GM12878 (cell line): ENCODE measurements at regions not wholly inside any gene's neighbourhood (a gene's known extent, or its start where the extent isn't known, plus 50 kb on each side); places are given as distances from the start of the nearest gene placed in this dataset.
"Not testable (repeated sequence)": the region's sequence is repeated elsewhere in the genome, so short reads cannot be mapped to it uniquely, and the experiment has no call there.

Experiments
- ATAC-seq: fragments of 200-7000 bp; cut with Tn5 transposase; 3 replicates; pipeline ENCODE4 v1.9.1; 2020; ENCODE audit warnings: mild to moderate bottlenecking, moderate library complexity
- BruUV-seq: library from RNA; stranded (reverse); fragments of 400-500 nt; replicated peaks from 2 replicates; lab custom pipeline; 2021; lab: Mats Ljungman, UMichigan
- CTCF ChIA-PET: fragments of 300-600 bp; sonication (Branson Sonifier 250); formaldehyde crosslinking; extraction: SDS; loops from one replicate; lab custom pipeline; 2021; ENCODE audit warnings: inconsistent platforms; lab: Yijun Ruan, JAX
- POLR2A ChIA-PET: fragments of 350-600 bp; formaldehyde crosslinking; extraction: SDS; loops from one replicate; lab custom pipeline; 2021; ENCODE audit warnings: inconsistent platforms; lab: Charles Lee
- RAD21 ChIA-PET: fragments of 300-600 bp; sonication (Branson Sonifier 250); formaldehyde crosslinking; loops from one replicate; lab custom pipeline; 2023; ENCODE audit warnings: antibody characterized with exemption; ENCODE audit not compliant: unreplicated experiment; lab: Charles Lee
- SMC1A ChIA-PET: fragments of 300-600 bp; sonication (Branson Sonifier 250); formaldehyde crosslinking; loops from one replicate; lab custom pipeline; 2023; ENCODE audit not compliant: unreplicated experiment, uncharacterized antibody; lab: Charles Lee
- DNase-seq: peaks from one replicate; pipeline ENCODE4 v3.0.0-alpha.2; 2011; ENCODE audit warnings: low read depth, low spot score
- FAIRE-seq: peaks from 3 replicates; lab custom pipeline; 2011; peaks lifted over from hg19 to GRCh38; lab: Jason Lieb, UNC
- H2AFZ ChIP-seq: 2 replicates; pipeline ENCODE4 v1.6.0; 2011; ENCODE audit warnings: low read depth, low read length, control low read depth; ENCODE audit not compliant: control insufficient read depth
- H3K27ac ChIP-seq: 2 replicates; pipeline ENCODE4 v1.5.1; 2011; ENCODE audit warnings: control low read depth; ENCODE audit not compliant: control insufficient read depth, insufficient read depth
- H3K27me3 ChIP-seq, 2 experiments: replicated peaks in 1 of 2; 2 replicates each; pipeline versions ENCODE4 v1.6.0 to v1.6.1; 2011; ENCODE audit warnings: low read length in 1 of 2; ENCODE audit not compliant: control insufficient read depth in 2 of 2, insufficient read depth in 2 of 2
- H3K36me3 ChIP-seq, 2 experiments: 2 replicates each; pipeline ENCODE4 v1.5.1; 2011; ENCODE audit warnings: low read length in 1 of 2; ENCODE audit not compliant: control insufficient read depth in 2 of 2, insufficient read depth in 2 of 2
- H3K4me1 ChIP-seq: 2 replicates; pipeline ENCODE4 v1.6.1; 2011; ENCODE audit warnings: mild to moderate bottlenecking, low read length, moderate library complexity, mixed read lengths; ENCODE audit not compliant: control insufficient read depth, insufficient read depth
- H3K4me2 ChIP-seq: 2 replicates; pipeline ENCODE4 v1.6.0; 2011; ENCODE audit warnings: control low read depth; ENCODE audit not compliant: control insufficient read depth, insufficient read depth
- H3K4me3 ChIP-seq: fragments of 200-600 bp; sonication (generic); 2 replicates; pipeline ENCODE4 v1.5.1; 2016
- H3K79me2 ChIP-seq: 2 replicates; pipeline ENCODE4 v1.6.0; 2011; ENCODE audit warnings: low read length; ENCODE audit not compliant: control insufficient read depth, insufficient read depth
- H3K9ac ChIP-seq: 2 replicates; pipeline ENCODE4 v1.8.0; 2011; ENCODE audit warnings: low read length, control low read depth, mixed read lengths; ENCODE audit not compliant: control insufficient read depth, insufficient read depth
- H3K9me3 ChIP-seq: replicated peaks from 3 replicates; pipeline ENCODE4 v1.5.1; 2011; ENCODE audit warnings: mild to moderate bottlenecking, low read length; ENCODE audit not compliant: control insufficient read depth, insufficient read depth
- H4K20me1 ChIP-seq: 2 replicates; pipeline ENCODE4 v1.6.0; 2011; ENCODE audit not compliant: control insufficient read depth, insufficient read depth
- E4F1 ChIP-seq: fragments of 450-650 bp; IDR thresholded peaks from 2 replicates; pipeline ENCODE4 v1.6.1; 2018; ENCODE audit warnings: borderline replicate concordance, mild to moderate bottlenecking; ENCODE audit not compliant: partially characterized antibody
- EZH2 ChIP-seq: IDR thresholded peaks from 2 replicates; pipeline ENCODE4 v1.6.1; 2012; ENCODE audit warnings: low read depth, mild to moderate bottlenecking, control low read depth, inconsistent platforms, low read length, borderline replicate concordance; ENCODE audit not compliant: control insufficient read depth
- MTA2 ChIP-seq: fragments of 450-650 bp; IDR thresholded peaks from 2 replicates; pipeline ENCODE4 v1.6.1; 2016; ENCODE audit warnings: low read depth, mild to moderate bottlenecking, moderate library complexity
- NKRF ChIP-seq: fragments of 450-650 bp; conservative IDR thresholded peaks from 2 replicates; pipeline ENCODE4 v1.6.1; 2017; ENCODE audit warnings: mild to moderate bottlenecking, moderate library complexity
- ZNF274 ChIP-seq: IDR thresholded peaks from one replicate; pipeline ENCODE4 v1.8.0; 2011; ENCODE audit not compliant: insufficient read length, insufficient read depth
- WGBS: methylation state at CpG from one replicate; pipeline ENCODE4 v1.1.6; 2016; ENCODE audit warnings: low lambda C conversion rate; ENCODE audit not compliant: insufficient replicate concordance, insufficient coverage; ENCODE audit errors: missing lambda C conversion rate; 5-methylcytosine and 5-hydroxymethylcytosine counted together
- in situ Hi-C: fragments of 300-500 bp; cut with MboI; formaldehyde crosslinking; loops from 9 replicates; pipeline ENCODE4 v1.14.3; 2018; ENCODE audit warnings: mixed read lengths
- intact Hi-C: fragments of 100-400 bp; cut with micrococcal nuclease; formaldehyde crosslinking; loops from one replicate; pipeline ENCODE4 v1.14.2; 2022; ENCODE audit not compliant: unreplicated experiment

- no peak for TF ChIP-seq EZH2
- TF ChIP-seq NKRF: no peak
- TF ChIP-seq MTA2: no peak
- no peak for TF ChIP-seq E4F1
- no peak for TF ChIP-seq ZNF274
These were observed 335.5 kb downstream of the MEX3B start (continued) for GRCh38 chr15:81710328-81710727.

- H3K9me3 ChIP-seq, H3K36me3 ChIP-seq, ATAC-seq, intact Hi-C loops, H3K79me2 ChIP-seq, DNase-seq, H4K20me1 ChIP-seq, H3K27ac ChIP-seq, H3K4me1 ChIP-seq, H3K4me3 ChIP-seq, H3K27me3 ChIP-seq, H3K4me2 ChIP-seq, RAD21 ChIA-PET, BruUV-seq, in situ Hi-C loops, SMC1A ChIA-PET, H2AFZ ChIP-seq, FAIRE-seq, CTCF ChIA-PET, H3K9ac ChIP-seq, POLR2A ChIA-PET: not testable (repeated sequence)
- WGBS: 30% methylated on average over 3 of the region's 3 CpGs
These were observed 332.9 kb upstream of the TMC3 start for GRCh38 chr15:81706816-81707346.

DNA sequence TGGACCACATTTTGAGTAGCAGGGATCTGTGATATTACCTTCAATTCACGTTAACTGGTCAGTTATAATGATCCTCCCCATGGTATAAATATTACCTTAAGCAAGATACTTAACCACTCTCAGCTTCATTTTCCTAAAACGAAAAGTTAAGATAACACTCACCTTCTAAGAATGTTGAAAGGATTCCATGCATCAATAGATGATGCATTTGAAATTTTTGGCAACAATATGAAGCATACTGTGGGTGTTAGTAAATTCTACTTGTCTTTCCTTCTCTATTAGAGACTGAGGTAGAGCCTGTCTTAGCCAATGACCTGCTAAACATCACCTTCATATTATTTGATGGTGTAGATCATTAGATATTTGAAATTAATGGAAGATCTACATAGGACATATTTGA is 331.7 kb upstream of the TMC3 start:
- BruUV-seq, H3K9ac ChIP-seq, intact Hi-C loops, RAD21 ChIA-PET, H3K9me3 ChIP-seq, FAIRE-seq, H3K4me3 ChIP-seq, DNase-seq, in situ Hi-C loops, H3K27me3 ChIP-seq, H3K27ac ChIP-seq, H2AFZ ChIP-seq, ATAC-seq, H4K20me1 ChIP-seq, H3K79me2 ChIP-seq, H3K36me3 ChIP-seq, H3K4me2 ChIP-seq, H3K4me1 ChIP-seq: not testable (repeated sequence)
- ChIA-PET SMC1A (interaction anchor here (0.6 kb wide), 1 partner anchor 430 kb away, joined by 3 read pairs; no protein-coding TSS in a partner anchor), CTCF (interaction anchor here (0.6 kb wide), 1 partner anchor 227 kb away, joined by 3 read pairs; no protein-coding TSS in a partner anchor), POLR2A (interaction anchor here (0.7 kb wide), 1 partner anchor 595 kb away, joined by 3 read pairs; no protein-coding TSS in a partner anchor)
- WGBS: 17% methylated on average over 2 of the region's 2 CpGs
